ENCODE measurements at regions not wholly inside any gene's neighbourhood (a gene's known extent, or its start where the extent isn't known, plus 50 kb on each side); places are given as distances from the start of the nearest gene placed in this dataset.
"Not testable (repeated sequence)": the region's sequence is repeated elsewhere in the genome, so short reads cannot be mapped to it uniquely, and the experiment has no call there.

- 55 to 81% methylated on average over 4 to 6 of the region's 6 CpGs for WGBS, 2 donors (ENCODE audit: low coverage in 1 of 2)
- no peak overlapping the region for H3K27ac ChIP-seq
- intact Hi-C loops (cut with DNase I; ENCODE audit: low total_unique reads), result no loop called here
- in situ Hi-C loops (cut with MboI; ENCODE audit: low pct_ligation_motif_present in 1 of 4, low pct_unique_long_range_greater_than_20kb in 1 of 4, low sequenced_read_pairs in 3 of 4), result no loop called here
- no peaks in the 10 kb centered on the region for H3K27me3 ChIP-seq
- H3K36me3 ChIP-seq, result no peaks in the 10 kb centered on the region
- no peak overlapping the region for H3K4me3 ChIP-seq
- no peaks in the 10 kb centered on the region for H3K4me1 ChIP-seq
- TF ChIP-seq POLR2AphosphoS5 (IDR thresholded peaks at IDR 0.05) (no peak), POLR2A (IDR thresholded peaks at IDR 0.05) (no peak)
- TF ChIP-seq, protein P1, sequence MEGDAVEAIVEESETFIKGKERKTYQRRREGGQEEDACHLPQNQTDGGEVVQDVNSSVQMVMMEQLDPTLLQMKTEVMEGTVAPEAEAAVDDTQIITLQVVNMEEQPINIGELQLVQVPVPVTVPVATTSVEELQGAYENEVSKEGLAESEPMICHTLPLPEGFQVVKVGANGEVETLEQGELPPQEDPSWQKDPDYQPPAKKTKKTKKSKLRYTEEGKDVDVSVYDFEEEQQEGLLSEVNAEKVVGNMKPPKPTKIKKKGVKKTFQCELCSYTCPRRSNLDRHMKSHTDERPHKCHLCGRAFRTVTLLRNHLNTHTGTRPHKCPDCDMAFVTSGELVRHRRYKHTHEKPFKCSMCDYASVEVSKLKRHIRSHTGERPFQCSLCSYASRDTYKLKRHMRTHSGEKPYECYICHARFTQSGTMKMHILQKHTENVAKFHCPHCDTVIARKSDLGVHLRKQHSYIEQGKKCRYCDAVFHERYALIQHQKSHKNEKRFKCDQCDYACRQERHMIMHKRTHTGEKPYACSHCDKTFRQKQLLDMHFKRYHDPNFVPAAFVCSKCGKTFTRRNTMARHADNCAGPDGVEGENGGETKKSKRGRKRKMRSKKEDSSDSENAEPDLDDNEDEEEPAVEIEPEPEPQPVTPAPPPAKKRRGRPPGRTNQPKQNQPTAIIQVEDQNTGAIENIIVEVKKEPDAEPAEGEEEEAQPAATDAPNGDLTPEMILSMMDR (IDR thresholded peaks at IDR 0.05), result no peak
- no peak for DNase-seq
- no peaks in the 10 kb centered on the region for H3K9me3 ChIP-seq
Measured at GRCh38 chr2:204407204-204408014, 137.9 kb upstream of the PARD3B start.

DNA sequence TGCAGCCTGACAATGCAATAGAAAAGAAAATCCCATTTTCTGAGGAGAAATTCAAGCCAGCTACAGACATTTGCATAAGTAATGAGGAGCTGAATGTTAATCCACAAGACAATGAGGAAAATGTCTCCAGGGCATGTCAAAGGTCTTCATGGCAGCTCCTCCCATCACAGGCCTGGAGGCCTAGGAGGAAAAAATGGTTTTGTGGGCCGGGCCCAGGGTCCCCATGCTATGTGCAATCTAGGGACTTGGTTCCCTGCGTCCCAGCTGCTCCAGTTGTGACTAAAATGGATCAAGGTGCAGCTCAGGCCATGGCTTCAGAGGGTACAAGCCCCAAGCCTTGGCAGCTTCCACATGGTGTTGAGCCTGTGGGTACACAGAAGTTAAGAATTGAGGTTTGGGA is 132.5 kb upstream of the PARD3B start:
- H3K36me3 ChIP-seq; in situ Hi-C loops (cut with MboI; ENCODE audit: low pct_ligation_motif_present in 1 of 4, low pct_unique_long_range_greater_than_20kb in 1 of 4, low sequenced_read_pairs in 3 of 4); H3K27ac ChIP-seq; H3K27me3 ChIP-seq; H3K9me3 ChIP-seq; H3K4me1 ChIP-seq; intact Hi-C loops (cut with DNase I; ENCODE audit: low total_unique reads); H3K4me3 ChIP-seq; DNase-seq: not testable (repeated sequence)
- 71% methylated on average over 2 of the region's 2 CpGs; no CpG with 5 or more reads in 1 of the 2 donors for WGBS, 2 donors (ENCODE audit: low coverage in 1 of 2)

- Histone ChIP-seq H3K27ac (no peak overlapping the region), H3K36me3 (no peaks in the 10 kb centered on the region), H3K9me3 (peaks cover 0 to 6% of the 10 kb centered on the region in 2 donors), H3K27me3 (no peaks in the 10 kb centered on the region), H3K4me1 (no peaks in the 10 kb centered on the region), H3K4me3 (no peak overlapping the region)
- TF ChIP-seq POLR2A (IDR thresholded peaks at IDR 0.05) (no peak), EP300 (IDR thresholded peaks at IDR 0.05; ENCODE audit: low read depth) (no peak), POLR2AphosphoS5 (IDR thresholded peaks at IDR 0.05) (no peak)
- TF ChIP-seq, protein P1 (IDR thresholded peaks at IDR 0.05), result no peak
- intact Hi-C loops (cut with DNase I; ENCODE audit: low total_unique reads), result no loop called here
- 25 to 83% methylated on average over 1 to 7 of the region's 7 CpGs for WGBS, 2 donors (ENCODE audit: low coverage in 1 of 2)
- DNase-seq, result no peak
- in situ Hi-C loops (cut with MboI; ENCODE audit: low pct_ligation_motif_present in 1 of 4, low pct_unique_long_range_greater_than_20kb in 1 of 4, low sequenced_read_pairs in 3 of 4), result no loop called here
Measured at GRCh38 chr2:204415406-204416181, 129.7 kb upstream of the PARD3B start.

GRCh38 chr2:204416236-204416635 is 129.0 kb upstream of the PARD3B start:
- WGBS, 2 donors (ENCODE audit: low coverage in 1 of 2), result 93% methylated on average over 4 to 5 of the region's 5 CpGs
- DNase-seq, result no peak
- Histone ChIP-seq H3K9me3 (peaks cover 0 to 6% of the 10 kb centered on the region in 2 donors), H3K4me3 (no peak overlapping the region), H3K27ac (no peak overlapping the region), H3K27me3 (no peaks in the 10 kb centered on the region), H3K4me1 (no peaks in the 10 kb centered on the region), H3K36me3 (no peaks in the 10 kb centered on the region)
- in situ Hi-C loops (cut with MboI; ENCODE audit: low pct_ligation_motif_present in 1 of 4, low pct_unique_long_range_greater_than_20kb in 1 of 4, low sequenced_read_pairs in 3 of 4) (no loop called here), intact Hi-C loops (cut with DNase I; ENCODE audit: low total_unique reads) (no loop called here)
- TF ChIP-seq EP300 (IDR thresholded peaks at IDR 0.05; ENCODE audit: low read depth), result no peak

DNA sequence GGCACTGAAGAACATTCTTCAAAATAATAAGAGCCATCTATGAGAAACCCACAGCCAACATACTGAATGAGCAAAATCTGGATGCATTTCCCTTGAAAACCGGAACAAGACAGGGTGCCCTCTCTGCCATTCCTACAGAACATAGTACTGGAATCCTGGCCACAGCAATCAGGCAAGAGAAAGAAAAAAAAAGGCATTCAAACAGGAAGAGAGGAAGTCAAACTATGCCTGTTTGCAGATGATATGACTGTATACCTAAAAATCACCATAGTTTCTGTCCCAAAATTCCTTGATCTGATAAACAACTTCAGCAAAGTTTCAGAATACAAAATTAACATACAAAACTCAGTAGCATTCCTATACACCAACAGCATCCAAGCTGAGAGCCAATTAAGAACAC is 119.5 kb upstream of the PARD3B start:
- no peak overlapping the region for H3K27ac ChIP-seq
- no peak for DNase-seq
- H3K27me3 ChIP-seq, result no peaks in the 10 kb centered on the region
- no peak for TF ChIP-seq POLR2AphosphoS5 (IDR thresholded peaks at IDR 0.05)
- TF ChIP-seq, protein P1 (IDR thresholded peaks at IDR 0.05), result no peak
- no peak for TF ChIP-seq POLR2A (IDR thresholded peaks at IDR 0.05)
- no peak for TF ChIP-seq EP300 (IDR thresholded peaks at IDR 0.05; ENCODE audit: low read depth)
- WGBS, 2 donors (ENCODE audit: low coverage in 1 of 2), result 88% methylated on average over 1 of the region's 1 CpG; no CpG with 5 or more reads in 1 of the 2 donors
- H3K4me3 ChIP-seq, result no peak overlapping the region
- intact Hi-C loops (cut with DNase I; ENCODE audit: low total_unique reads) (loop anchor here (5.0 kb wide), 1 partner anchor 881 kb away; no protein-coding TSS in a partner anchor), in situ Hi-C loops (cut with MboI; ENCODE audit: low pct_ligation_motif_present in 1 of 4, low pct_unique_long_range_greater_than_20kb in 1 of 4, low sequenced_read_pairs in 3 of 4) (no loop called here)
- no peaks in the 10 kb centered on the region for H3K4me1 ChIP-seq
- H3K9me3 ChIP-seq, result no peaks in the 10 kb centered on the region
- H3K36me3 ChIP-seq, result no peaks in the 10 kb centered on the region
